GM21360 (cell line): ENCODE measurements at regions not wholly inside any gene's neighbourhood (a gene's known extent, or its start where the extent isn't known, plus 50 kb on each side); places are given as distances from the start of the nearest gene placed in this dataset.
"Not testable (repeated sequence)": the region's sequence is repeated elsewhere in the genome, so short reads cannot be mapped to it uniquely, and the experiment has no call there.

ENCODE experiments used
- ATAC-seq: cut with Tn5 transposase; IDR thresholded peaks from one replicate; pipeline ENCODE4 v1.9.1; 2021; ENCODE audit warnings: mild to moderate bottlenecking, moderate library complexity; ENCODE audit not compliant: unreplicated experiment

DNA sequence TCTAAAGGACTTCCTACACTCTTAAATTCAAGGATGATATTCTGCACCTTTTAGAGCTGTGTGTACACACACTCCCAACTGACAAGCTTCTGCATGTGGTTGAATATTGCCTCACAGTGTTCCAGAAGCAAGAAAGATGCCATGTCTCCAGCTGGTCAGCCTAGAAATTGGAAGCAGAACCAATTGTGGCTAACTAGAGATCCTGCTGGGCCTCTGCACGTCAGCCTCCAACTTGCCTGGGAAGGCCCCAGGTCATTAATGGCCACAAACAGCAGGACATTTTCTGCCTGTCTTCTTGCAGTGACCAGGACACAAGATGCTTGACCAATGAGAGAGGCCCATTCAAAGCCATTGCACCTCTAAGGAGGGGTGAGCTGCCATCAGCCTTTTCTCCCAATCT is 571.9 kb upstream of the BRINP1 start:
- ATAC-seq = no peak

DNA sequence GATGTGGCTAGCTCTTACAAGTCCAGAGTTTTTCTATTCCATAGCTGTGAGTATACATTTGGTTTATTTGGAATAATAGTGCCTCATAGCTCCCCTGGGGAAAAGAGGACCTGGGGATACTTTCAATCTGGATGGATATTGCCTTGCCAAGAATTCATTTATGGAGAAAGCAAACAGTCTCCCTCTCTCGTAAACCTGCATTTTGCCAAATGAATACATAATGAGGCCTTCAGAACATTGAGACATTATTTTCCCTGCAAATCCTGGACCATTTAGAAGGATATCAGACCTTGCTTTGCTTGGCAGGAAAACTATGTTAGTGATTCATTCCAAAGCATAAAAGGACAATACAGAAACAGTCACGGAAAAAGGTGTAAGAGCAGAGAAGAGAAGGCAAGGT is 569.6 kb upstream of the BRINP1 start:
- ATAC-seq = no peak

DNA sequence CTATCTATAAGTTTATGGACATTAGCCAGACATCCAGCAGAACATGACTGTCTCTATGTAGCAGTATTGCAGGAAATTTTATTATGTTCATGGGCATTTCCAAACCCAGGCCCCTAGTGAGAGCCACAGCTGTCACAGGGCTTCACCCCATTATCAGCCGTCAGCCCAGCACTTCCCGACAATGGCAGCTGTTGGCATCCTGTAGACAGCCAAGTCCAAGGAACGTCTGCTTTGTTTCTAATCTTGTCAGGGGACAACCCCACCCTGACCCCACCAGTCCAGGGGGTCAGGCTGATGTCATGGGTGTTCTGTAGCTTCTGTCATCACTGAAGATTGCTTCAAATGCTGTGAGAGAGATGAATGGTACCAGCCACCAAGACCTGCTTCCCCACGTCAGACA is 565.3 kb upstream of the BRINP1 start:
- ATAC-seq = no peak

DNA sequence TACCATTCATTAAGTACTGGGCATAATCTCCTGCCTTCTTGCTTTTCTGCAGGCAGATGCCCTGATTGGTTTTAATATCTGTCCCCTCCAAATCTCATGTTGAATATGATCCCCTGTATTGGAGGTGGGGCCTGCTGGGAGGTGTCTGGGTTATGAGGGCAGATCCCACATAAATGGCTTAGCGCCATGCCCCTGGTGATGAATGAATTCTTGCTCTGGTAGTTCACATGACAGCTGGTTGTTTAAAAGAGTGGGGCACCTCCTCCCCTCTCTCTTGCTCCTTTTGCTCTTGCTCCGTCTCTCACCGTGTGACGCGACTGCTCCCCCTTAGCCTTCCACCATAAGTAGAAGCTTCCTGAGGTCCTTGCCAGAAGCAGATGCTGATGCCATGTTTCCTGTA is 564.0 kb upstream of the BRINP1 start:
- no peak for ATAC-seq

DNA sequence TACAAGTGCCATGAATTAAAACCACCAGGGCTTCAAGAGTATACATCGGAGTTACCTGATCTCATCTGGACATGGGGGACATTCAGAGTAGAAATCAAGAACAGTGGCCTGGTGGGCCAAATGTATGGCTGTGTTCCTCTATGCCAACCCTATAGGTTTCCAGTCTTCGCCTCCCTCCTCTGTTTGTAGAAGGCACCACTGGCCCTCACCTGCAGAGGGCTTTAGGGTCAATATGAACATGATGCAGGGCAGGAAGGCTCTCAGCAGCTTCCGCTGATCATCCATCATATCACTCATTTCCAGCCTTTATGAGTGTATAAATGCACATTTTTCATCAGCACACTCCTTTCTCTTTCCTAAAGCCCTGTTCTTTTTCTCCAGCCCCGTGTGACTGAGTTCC is 555.5 kb upstream of the BRINP1 start:
- ATAC-seq = no peak

DNA sequence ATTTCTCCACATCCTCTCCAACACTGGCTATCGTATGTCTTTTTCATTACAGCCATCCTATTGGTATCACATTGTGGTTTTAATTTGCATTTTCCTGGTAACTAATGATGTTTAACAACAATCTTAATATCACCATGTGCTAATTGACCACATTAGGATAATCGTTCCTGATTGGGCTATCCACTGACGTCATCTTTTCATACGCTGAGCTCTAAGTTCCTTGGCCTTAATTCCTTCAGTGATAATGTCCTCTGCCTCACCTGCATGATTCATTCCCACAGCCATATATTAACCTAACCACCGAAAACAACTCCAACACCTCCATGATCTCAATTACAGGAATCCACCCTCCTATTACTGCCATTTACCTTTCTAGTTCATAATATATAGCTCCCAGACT is 547.9 kb upstream of the BRINP1 start:
- ATAC-seq = no peak

DNA sequence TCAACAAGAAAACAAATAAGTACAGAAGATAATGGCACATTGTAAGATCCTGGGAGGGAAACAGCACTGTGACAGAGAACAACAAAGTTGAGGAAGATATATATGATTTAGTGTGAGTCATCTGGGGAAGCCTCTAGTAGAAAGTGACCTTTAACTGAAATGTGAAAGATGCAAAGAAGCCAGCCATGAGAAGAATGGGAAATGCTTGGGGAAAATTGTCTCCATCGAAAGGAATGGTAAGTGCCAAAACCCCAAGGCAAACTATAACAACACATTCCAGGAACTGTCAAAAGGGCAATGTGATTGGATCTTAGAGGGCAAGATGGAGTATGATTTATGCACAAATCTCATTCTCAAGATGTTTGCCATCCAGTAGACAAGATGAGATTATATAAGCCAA is 537.8 kb upstream of the BRINP1 start:
- ATAC-seq = no peak

DNA sequence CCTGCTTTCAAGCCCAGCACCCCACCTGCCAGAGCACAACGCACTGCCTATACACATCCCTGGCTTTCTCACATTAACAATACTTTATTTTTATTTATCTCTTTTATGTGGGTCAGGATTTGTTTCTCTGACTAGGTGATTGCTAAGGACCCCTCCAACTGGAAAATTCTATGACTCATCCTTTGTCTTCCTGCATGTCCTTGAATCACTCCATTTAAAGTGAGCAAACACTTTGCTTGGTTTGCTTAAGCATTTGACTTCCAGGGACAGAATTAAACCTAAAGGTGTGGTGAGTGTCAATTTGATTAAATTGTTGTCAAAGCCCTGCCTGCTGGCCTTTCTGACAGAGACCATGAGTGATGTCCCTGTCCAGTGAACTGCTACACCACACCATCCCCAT is 536.5 kb upstream of the BRINP1 start:
- ATAC-seq = no peak

DNA sequence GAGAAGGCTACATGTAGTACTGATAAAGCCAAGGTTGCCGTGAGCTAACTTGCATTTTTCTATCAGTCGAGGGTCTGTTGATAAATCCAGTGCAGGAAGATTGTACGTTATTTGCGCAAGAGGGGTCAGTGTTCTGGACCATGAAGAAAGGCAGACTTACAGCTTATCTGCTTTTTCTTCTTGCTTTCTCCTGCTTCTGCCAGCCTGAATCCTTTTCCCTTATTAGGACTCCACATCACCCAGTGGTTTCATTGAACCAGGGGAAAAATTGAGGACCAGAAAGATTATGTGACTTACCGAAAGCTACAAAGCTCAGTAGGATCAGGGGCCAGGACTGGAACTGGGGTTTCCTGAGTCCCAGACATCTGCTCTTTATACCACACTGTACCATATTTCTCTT is 534.6 kb upstream of the BRINP1 start:
- no peak for ATAC-seq

DNA sequence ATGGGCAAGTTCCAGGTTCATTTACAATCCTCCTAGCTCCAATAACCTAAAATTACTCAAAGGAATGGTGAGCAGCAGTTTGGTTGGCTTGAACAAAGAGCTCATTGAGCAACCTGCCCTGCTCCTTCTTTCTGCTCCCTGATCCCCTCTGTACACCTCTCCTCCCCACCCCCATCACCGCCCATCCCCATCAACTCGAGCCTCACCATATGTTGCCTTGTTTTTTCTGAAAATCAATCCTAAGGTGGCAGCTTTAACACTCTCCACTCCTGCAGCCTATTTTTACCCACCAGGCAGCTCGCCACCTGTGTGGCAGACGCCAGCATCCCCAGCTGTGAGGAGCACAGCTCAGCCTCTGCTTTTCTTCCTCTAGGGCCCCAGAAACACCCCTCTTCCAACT is 533.4 kb upstream of the BRINP1 start:
- no peak for ATAC-seq

DNA sequence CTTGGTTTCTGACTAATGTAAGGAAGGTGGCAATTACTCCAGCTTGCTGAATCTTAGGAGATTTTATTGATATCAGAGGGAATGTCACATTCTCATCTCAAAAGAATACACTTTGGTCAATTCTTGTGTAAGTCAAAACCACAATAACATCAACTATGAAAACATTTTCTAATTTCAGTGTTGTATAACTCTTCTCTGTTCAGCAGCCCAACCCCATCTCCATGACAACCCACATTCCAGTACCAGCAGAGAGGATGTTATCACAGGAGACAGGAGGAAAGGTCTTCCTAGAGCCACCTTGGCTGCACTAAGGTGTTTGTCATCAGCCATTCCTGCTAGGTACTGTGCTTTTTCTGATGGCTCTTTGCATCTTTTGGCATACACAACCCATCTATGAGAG is 529.1 kb upstream of the BRINP1 start:
- ATAC-seq = no peak

DNA sequence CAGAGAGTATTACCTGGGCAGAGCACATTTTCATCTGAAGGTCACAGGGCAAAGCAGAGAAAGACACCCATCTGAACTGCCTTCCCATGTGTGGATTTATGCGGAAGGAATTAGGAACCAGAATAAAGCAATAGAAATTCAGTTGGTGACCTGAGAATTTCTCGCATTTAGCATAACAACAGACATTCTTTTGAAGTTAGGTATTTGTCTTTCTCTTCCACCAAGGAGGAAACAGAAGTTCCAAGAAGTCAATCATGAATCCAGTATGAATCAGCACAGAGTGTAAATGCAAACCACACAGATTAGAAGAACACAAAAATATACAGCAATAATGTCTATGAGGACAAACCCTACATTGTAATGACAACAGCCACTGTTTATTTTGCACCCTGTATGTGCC is 515.2 kb upstream of the BRINP1 start:
- ATAC-seq = no peak

DNA sequence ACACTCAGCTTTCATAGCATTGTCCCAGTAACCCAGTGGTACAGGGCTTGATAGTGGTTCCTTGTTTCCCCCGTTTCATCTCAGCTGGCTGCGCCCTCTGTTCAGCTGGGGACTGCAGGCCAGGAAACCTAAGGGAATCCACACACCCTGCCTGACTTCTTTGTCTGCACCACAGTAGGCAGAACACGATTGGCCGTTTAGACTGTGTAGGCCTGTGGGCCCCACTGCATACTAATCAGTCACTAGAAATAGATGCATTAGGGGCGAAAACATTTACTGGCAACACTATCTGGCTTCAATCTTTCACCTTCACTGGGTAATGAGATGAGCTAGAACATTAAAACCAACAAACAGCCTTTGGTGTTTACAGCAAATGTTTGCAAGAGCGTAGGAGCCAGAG is 512.7 kb upstream of the BRINP1 start:
- no peak for ATAC-seq

DNA sequence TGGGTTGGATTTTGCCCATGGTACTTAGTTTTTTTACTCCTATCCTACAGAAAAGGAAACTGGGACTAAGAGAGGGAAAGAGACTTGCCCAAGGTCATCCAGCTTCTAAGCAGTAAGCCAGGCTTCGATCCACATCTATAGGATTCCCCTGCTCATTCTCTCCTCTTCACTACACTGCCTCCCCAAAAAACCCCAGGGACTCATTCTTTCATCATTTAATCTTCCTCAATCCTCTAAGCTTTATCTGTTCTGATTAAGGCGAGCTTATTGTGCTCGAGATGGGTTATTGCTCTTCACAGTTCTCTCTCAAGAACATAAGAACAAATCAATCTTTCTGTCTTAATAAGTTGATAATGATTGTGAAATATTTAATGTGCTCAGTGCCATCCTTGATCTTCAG is 511.1 kb upstream of the BRINP1 start:
- ATAC-seq = no peak

DNA sequence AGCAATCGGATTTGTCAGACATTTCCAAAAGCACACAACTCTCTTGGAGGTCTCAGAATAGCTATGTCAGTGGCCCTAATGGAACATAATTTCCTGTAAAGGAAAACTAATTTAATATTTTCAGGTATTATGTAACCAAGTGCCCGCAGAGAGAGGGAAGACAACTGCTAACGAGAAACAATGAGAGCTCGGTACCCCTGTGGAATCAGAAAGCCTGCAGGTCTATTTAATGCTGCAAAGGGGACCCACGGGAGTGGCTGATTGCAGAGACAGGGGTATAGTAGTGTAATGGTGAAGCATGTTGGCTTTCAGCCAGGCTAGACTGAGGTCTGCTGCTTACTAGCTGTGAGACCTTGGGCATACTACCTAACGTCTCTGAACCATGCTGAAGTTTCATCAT is 508.1 kb upstream of the BRINP1 start:
- no peak for ATAC-seq

DNA sequence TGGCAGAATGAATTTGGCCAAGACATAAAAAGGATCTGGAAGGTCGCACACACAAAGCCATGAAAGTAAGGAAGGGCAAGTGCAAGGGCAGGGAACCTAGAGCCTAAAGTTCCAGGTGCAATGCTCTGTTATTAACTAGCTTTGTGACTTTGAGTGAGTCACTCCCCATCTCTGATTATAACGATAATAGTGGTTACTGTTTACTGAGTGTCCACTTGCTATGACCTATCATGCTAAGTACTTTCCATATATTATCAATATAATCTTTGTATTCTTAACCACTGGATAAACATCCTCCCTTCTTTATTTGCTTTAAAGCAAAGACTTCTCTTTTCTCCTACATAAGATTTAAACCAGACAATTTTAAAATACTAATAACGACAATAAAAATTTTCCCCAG is 504.6 kb upstream of the BRINP1 start:
- no peak for ATAC-seq

DNA sequence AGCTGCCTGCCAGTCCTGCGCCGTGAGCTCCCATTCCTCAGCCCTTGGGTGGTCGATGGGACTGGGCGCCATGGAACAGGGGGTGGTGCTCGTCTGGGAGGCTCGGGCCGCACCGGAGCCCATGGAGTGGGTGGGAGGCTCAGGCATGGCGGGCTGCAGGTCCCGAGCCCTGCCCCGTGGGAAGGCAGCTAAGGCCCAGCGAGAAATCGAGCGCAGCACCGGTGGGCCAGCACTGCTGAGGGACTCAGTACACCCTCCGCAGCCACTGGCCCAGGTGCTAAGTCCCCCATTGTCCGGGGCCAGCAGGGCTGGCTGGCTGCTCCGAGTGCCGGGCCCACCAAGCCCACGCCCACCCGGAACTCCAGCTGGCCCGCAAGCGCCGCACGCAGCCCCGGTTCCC is 501.0 kb upstream of the BRINP1 start:
- not testable (repeated sequence) for ATAC-seq

DNA sequence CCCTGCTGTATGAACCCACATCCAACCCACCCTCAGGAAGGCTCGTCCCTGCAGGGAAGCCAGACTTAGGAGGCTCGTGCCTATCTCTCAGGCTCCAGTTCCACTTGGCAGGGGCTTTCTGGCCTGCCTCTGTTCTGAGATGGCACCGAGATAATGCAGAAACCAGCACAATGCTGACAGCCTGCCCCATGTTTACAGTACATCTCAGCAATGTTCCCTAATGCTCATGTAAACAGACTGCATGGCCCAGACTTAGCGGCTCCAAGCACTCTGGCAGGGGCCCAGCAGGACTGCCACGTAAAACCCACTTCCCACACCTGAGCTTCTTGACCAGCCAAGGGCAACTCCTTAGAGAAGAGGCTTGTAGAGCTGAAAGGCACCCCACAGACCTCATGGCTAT is 499.5 kb upstream of the BRINP1 start:
- no peak for ATAC-seq

DNA sequence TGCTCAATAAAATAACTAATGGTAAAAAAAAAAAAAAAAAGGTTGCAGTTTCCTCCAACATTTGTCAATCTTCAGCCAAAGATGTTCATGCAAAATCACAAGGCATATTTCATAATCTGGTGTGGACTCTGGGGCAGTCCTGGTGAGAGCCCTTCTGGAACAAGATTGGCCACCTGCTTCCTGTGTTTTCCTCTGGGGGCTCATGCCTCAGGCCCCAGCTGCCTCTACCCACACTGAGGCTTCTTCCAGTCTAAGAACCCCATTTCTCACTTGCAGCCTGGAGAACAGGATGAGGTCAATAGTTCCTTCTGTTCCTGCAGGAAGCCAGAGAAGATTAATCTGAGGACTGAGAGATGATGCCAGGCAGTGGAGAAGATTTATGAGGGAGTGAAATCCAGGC is 492.6 kb upstream of the BRINP1 start:
- ATAC-seq = no peak

DNA sequence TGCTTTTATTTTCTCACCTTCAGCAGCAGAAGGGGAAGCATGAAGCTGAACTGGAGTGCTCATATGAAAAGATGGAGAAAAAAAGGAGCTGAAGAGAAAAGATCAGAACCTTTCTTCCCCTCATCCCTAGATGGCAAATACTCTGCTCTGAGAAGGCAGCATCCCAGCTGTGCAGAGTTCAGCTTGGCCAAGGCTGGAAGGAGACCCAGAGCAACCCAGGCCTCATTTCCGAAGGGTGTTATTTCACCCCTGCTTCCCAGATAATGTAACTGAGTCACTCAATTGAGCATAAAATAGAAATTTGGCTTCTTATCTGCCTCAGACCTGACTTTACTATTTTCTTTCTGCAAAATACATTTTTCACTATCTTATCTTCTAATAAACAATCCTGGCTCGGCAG is 489.9 kb upstream of the BRINP1 start:
- no peak for ATAC-seq

DNA sequence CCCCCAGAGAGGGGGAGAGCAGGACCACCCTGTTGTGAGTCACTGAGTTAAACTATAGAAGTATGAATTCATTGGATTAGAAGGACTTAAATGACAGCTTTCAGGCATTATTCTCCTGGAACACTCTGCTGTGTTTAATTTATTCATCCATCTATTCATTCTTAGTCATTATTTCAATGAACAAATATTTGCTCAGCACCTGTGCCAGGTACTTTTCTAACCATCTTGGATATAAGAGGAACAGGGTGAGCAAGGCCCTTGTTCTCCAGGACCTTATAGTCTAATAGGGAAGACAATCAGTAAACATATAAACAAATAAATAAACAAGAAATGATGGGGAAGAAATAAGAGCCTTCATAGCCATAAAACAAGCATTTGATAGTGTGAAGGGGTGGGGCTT is 483.9 kb upstream of the BRINP1 start:
- ATAC-seq = no peak

DNA sequence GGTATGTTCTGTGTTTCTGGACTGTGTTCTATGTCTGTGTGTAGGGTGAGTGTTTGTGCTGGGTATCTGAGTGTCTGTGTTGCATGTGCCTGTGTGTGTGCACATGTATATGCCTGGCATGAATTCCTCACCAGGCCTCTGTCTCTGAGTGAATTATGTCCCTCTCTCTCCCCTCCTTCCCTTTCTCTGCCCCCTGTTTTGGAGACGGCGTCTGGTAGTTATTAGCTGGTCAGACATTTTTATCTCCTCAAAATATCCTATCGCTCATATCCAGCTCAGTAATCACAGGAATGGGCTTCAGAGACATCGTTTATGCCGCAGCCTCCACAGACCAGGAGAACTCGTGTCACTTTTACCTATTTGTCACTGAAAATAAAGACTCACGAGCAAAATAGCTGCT is 483.2 kb upstream of the BRINP1 start:
- ATAC-seq = no peak

DNA sequence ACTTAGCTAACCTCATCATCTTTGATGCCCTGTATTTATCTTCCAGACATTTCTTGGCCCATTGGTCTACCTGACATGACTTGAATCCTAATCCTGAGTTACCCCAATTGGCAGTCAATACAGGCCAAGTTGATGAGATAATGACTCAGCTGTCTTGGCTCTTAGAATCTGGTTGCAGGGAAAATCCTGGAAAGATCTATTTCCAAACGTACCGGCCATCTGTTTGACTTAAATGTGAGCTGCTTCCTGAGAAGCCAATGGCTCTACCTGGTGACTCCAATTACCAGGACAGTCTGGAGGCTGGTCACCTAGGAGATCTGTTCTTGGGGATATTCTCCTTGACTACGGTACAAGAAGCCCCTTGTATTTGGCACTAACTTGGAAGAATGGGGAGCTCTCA is 475.2 kb upstream of the BRINP1 start:
- ATAC-seq = no peak

DNA sequence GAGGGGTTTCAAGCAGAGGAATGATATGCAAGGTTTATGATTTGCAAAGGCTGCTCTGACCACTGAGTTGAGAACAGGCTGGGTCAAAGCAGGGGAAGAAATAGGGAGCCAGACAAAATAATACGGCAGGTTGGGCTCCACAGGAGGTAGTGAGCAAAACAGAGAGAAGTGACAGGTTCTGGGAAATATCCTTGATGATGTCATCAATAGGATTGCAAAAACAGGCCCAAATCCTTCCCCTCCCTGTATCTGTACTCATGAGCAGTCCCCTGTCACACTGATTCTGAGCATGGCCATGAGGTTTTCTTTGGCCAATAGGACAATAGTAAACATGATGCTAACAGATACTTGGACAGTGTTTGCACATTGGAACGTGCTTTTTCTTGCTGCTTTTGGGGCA is 471.8 kb upstream of the BRINP1 start:
- ATAC-seq = no peak
